Amniotic epithelial cell (primary cell): ENCODE measurements at regions not wholly inside any gene's neighbourhood (a gene's known extent, or its start where the extent isn't known, plus 50 kb on each side); places are given as distances from the start of the nearest gene placed in this dataset.
"Not testable (repeated sequence)": the region's sequence is repeated elsewhere in the genome, so short reads cannot be mapped to it uniquely, and the experiment has no call there.

ENCODE experiments used
- DNase-seq: peaks from one replicate; pipeline ENCODE4 v3.0.0-alpha.2; 2010; ENCODE audit warnings: low read depth

DNA sequence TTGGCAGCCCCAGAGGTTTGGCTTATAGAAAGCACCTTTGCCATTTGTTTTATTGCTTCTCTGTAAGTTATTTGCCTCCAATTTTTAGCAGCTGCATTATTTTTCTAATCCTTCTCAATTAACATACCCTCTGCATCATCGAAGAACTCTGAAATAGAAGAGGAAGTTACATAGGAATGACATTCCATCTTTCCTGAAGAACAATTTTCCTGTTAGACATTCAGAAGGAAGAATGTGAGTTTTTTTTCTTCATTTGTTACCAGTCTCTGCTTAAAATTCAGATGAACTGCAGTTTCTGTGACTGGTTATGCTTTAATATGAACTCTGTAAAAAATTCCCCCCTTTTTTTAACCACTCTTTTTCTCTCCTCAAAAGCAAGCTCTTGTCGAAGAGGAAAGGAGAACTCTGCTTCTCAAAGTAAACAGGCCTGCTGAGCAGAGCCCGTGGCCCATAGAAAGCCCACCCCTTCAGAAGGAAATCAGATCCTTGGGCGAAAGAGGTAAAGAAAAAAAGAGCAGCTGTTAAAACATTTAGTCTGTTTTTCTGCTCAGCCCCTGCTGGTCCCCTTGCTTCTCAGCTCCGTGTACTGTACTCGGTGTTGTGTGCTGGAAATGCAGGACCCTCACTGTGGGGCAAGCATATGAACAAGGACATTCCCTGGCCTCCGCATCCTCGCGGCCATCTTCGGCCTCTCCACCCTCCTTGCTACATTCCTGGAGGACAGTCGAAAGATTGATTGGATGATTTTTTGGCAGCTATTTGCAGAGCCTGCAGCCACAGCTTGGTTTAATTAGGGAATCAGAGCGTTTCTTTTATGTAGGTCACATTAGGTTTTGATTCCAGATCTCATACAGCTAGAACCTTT, 164.4 kb upstream of the LRIG3 start:
- DNase-seq = peak; percentile 13

- no peak for DNase-seq
Observed at GRCh38 chr12:59082952-59083351, 162.6 kb upstream of the LRIG3 start.

DNA sequence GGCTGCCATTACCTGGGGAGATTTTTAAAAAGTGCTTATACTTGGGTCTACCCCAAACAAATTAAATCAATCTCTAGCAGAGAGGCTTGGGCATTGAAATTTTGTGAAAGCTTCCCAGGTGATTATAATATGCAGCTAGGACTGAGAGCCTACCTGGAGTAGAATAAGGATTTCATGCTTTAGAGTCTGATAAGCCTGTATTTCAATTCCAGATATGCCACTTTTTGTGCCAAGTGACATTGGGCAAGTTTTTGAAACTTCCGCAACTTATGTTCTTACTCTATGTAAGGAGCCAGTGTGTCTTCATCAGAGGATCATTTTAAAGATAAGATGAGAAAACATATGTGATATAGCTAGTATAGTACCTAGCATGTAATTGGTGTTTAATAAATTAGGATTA, 159.8 kb upstream of the LRIG3 start:
- no peak for DNase-seq

DNA sequence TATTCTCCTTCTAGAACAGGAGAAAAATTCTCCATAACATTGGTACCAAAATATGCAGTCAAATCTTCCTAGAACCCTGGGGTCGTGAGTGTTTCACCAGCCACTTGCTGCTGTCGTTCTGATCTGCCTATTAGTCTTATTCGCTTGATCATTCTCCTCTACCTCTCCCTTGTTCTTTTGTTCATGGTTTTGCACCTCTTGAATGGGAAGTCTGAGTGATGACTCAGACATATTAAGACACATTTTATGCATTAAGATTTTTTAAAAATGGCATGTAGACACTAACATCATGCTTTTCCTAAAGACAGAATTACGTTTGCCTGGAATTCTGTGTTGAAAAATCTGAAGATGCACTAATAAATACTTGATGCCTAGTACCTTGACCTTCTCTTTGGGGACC, 159.2 kb upstream of the LRIG3 start:
- DNase-seq = peak; percentile 19

DNA sequence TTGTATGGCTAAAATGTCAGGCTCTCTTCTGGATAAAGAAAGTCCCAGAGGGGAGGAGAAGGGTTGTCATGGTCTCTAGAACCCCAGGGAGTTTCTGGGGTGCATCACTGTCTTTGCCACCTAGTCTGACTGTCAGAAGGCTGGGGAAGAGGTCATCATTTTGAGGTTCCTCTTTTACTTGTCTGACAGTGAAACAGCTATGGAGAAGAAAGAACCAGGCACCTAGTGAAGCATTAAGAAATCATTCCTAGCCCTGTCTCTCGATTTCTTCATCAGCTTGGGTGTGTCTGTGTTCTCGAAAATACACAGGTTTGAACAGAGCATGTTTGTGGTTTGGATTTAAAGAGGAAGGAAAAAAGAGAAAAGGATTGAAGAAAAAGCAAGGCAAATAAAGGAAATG, 158.7 kb upstream of the LRIG3 start:
- peak; percentile 78 for DNase-seq

DNA sequence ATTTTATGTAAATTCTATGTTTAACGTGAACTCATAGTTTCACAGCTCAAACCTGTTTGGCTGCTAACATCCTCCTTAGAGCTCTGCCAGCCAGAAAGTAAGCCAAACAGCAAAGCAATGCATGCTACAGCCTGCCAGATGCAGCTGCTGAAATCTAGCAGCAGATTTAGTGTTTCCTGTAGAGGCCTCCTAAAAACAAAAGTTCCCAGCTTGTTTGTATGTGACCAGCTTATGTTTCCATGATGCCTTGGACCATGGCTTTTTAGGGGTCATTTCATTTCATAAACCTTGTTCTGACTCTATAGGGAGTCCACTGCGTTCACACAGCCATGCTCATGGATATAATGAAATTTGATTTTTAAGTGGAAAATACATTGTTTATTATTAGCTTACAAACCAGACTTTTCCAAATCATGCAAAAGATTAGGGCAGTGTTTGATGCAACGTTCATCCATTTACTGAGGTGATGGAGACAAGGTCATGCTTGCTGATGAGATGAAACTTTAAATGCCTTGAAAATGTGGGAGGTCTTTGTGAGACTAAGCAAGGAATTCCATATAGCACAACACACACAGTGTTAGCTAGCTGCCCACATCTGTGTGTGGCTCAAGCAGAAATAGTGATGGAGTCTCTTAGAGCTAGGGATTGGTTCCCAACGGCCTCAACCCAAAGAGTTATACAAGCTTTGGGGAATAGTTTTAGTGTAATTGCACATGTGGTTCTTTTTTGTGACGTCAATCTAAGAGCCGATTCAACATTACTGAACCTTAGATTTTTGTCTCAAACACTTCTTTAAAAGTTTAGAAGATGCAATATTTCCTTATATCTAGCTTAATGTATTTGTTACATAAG, 157.5 kb upstream of the LRIG3 start:
- DNase-seq = peak; percentile 20

DNA sequence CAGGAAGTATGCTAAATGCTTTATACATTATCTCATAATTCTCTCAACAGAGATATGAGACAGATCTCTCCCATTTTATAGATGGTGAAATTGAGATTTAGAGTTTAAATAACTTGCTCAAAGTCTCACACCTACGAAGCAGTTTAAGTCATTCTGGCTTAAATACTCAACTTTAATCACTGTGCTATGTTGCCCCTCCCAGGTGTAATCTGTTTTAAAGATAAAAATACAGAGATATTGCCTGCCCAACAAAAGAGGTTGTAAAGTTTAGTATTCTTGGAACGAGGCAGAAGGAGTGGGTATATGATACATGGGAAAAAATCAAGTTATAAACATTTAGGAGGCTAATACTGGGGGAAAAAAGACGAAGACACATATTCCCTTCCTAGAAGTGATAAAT, 156.8 kb upstream of the LRIG3 start:
- DNase-seq = no peak

- DNase-seq = no peak
Observed at GRCh38 chr12:59076622-59077021, 156.3 kb upstream of the LRIG3 start.

GRCh38 chr12:59075968-59076490, 155.7 kb upstream of the LRIG3 start:
- DNase-seq = no peak

DNA sequence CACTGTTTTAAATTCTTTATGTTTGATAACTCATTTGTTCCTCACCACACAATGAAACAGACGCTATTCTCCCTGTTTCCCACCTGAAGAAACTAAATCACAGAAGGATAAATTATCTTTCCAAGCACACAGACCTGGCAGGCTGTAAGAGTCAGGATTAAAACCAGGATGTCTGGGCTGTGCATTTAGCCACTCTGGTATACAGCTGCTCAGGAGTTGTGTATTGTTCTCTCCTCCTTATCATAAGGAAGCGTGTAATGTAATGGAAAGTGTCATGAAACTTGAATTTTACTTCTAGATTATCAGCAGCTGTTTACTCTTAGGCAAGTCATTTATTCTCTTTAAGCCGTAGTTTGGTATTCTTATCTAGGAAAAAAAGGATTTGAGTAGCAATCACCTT, 154.8 kb upstream of the LRIG3 start:
- DNase-seq = peak; percentile 6

DNA sequence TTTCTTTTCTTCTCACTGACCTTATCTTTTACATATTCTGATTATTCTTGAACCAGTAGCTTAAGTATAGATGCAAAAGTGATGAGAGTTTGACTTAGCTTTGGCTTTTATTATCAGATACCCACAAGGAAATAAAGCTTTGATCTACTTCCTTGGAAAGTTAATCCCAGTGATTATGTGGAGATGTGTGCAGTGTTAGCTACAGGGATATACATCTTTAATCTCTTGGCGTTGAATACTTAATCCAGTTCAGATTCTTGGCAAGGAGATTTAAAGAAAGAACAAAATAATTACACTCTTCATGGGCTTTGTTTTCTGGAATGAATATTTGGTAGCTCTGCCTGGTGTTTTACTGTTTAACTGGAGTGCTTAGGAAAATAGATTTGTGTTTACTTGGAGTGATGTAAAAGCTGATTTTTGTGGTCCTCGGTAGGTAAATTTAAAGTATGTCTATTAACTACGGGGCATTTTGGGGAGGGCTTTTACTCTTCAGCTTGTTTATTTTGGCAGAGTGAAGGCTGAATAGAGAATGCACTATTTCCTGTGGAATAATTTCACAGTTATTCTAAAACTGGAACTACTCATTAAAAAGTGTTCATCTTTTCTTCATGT, 150.1 kb upstream of the LRIG3 start:
- peak; percentile 11 for DNase-seq

DNA sequence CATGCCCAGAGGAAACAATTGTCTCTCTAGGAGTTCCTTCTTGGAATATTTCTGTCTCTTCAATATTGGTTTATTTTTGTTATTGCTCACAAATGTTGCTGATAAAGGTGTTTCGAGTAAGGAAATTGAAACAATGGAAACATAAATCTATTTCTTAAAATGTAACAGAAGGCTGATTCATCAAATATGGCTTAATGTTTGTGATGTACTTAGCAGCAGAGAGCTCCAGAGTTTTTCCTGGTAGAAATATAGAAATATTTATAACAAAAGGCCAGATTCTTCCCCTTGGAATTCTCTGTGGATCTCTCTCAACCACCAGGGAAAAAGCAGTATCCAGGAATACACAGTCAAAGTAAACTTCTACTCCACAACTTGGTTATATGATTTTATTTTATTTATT, 149.2 kb upstream of the LRIG3 start:
- no peak for DNase-seq

GRCh38 chr12:59068436-59068835, 148.1 kb upstream of the LRIG3 start:
- no peak for DNase-seq

GRCh38 chr12:59067083-59067482, 146.8 kb upstream of the LRIG3 start:
- DNase-seq = peak; percentile 44

DNA sequence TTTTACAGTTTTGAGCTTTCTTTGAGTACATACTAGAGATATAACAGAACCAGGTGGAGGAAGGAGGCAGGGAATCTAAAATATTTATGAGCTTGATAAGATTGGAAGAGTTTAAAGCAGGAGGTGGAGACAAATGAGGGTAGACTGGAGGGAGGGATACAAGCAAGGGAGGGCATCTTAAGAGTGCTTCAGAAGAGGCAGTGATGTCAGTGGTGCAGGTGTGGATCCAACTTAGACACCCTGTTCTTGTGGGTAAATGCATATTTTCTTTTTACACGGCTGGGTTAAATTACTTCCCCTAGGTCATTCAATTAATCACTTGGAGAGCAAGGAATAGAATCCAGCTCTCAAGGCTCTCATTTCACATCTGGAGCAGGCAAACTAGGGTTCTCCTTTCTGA, 146.1 kb upstream of the LRIG3 start:
- DNase-seq = peak; percentile 24

- no peak for DNase-seq
Observed at GRCh38 chr12:59059088-59059935, 139.0 kb upstream of the LRIG3 start.

DNA sequence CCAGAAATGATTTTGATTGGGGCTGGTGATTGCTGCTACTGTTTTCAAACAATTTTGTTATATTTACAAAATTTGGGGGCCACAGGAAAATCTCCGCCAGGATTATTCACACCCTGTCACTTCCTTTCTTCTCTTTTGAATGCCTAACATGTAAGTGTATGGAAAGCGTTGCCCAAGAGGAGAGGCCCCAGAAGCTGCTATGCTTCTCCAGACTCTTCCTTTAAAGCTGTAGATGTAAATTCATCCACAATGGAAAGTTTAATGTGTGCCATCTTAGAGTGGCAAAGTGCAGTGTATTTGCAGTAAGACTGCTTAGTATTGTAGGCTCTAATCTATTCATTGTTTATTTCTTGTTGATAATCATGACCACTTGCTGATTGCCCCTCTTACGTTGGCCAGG, 136.7 kb upstream of the LRIG3 start:
- DNase-seq = peak; percentile 13

DNA sequence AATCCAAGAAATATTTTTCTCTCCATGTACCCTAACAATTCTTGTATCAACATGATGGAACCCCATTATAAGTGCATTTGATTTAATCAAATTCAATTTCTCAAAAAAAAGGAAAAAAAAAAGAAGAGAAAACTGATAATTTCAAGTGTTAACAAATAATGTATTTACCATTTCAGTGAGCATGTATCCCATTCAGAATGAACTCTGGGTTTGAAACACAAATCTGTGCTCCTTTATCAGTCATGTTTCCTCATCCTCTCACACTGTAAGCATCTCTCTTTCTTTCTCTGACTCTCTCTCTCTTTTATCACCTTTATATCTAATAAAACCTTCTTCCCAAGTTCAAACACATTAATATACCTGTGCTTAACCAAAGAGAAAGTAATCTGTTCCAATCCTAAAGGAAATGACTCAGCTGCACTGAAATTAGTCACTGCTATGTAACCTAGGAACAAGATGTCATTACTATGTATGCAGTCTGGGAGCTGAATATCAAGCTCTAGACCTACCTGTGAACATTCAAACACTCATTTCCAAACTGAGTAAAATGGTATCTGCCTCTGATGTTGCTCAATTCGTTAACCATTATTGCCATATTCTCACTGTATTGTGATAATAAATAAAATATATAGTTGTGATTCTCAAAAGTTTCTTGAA, 135.0 kb upstream of the LRIG3 start:
- peak; percentile 78 for DNase-seq

DNA sequence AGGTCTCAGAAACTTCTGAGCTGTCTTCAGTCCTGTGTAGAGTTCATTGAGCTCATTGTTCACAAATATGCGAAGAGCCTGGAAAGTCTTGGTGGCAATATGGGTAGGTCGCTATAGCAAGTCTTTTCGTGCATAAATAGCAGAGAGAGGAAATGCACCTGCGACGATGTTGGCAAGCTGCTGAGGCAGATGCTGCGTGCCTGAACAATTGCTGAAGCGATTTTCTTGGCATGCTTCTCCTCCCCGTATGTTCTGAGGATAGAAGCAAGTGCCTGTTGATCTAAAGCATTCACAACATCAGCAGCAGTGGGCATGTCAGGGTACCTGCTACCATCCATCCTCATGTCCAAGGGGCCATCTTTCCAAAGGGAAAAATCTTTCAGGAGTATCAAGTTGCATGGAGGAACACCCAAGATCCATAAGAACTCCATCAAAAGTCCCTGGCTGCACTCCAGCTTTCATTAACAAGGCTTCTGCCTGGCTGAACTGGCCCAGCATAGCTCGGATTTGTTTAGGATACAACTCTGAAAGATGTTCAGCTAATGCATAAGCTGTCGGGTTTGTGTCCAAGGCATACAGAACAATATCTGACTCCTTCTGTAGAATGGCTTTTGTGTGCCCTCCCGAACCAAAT, 133.1 kb upstream of the LRIG3 start:
- DNase-seq = not testable (repeated sequence)

GRCh38 chr12:59046763-59047534, 126.6 kb upstream of the LRIG3 start:
- DNase-seq = peak; percentile 37
